ENCODE measurements at regions not wholly inside any gene's neighbourhood (a gene's known extent, or its start where the extent isn't known, plus 50 kb on each side); places are given as distances from the start of the nearest gene placed in this dataset.

- H3K4me3 ChIP-seq (replicated peaks in 1 of 2; ENCODE audit: low read depth in 1 of 2, low read length in 2 of 2), result no peak overlapping the region
- no peak overlapping the region for H3K27ac ChIP-seq (ENCODE audit: low read depth, low read length)
- no peaks in the 10 kb centered on the region for H3K27me3 ChIP-seq (ENCODE audit: insufficient read depth, low read length)
- no peaks in the 10 kb centered on the region for H3K9me2 ChIP-seq (ENCODE audit: insufficient read depth)
- H4K20me1 ChIP-seq (ENCODE audit: insufficient read depth), result no peaks in the 10 kb centered on the region
- ChIA-PET CTCF (no interaction called here), POLR2A (interaction anchor here (1.7 kb wide), 1 partner anchor 1251 kb away, joined by 3 read pairs; no protein-coding TSS in a partner anchor), RAD21 (ENCODE audit: low non-redundant PET in 1 of 2, low total read pairs in 2 of 2, uncharacterized antibody in 2 of 2, unreplicated experiment in 2 of 2) (no interaction called here)
- DNase-seq (ENCODE audit: low read depth, low spot score), result no peak
- BruUV-seq (replicated peaks), result no TSS peak
- intact Hi-C loops (cut with micrococcal nuclease), result loop anchor here (10.0 kb wide), 1 partner anchor 400 kb away; the partner anchor contains the start of gene TMEM161B
- H3K4me1 ChIP-seq (ENCODE audit: control insufficient read depth in 1 of 2, insufficient read depth in 2 of 2, low read length in 2 of 2), result peaks cover 0 to 12% of the 10 kb centered on the region in 2 experiments; a peak in 2 of 4 replicates
- no peak overlapping the region for H3K9ac ChIP-seq (ENCODE audit: low read length)
- ATAC-seq, result no peak
- no peaks in the 10 kb centered on the region for H3K9me3 ChIP-seq (ENCODE audit: control insufficient read depth in 1 of 2, insufficient read depth in 1 of 2, low read depth in 1 of 2, low read length in 2 of 2)
- no peaks in the 10 kb centered on the region for H3K79me2 ChIP-seq (ENCODE audit: insufficient read depth, low read length)
- no peak overlapping the region for H2AFZ ChIP-seq (ENCODE audit: low read depth, low read length, poor library complexity, severe bottlenecking)
- no peak for TF ChIP-seq ELF1 (IDR thresholded peaks at IDR 0.05; ENCODE audit: borderline replicate concordance, low read depth)
- TF ChIP-seq POLR2AphosphoS5 (IDR thresholded peaks at IDR 0.05; ENCODE audit: low read depth, low read length), result no peak
- no peak for TF ChIP-seq ATF3 (IDR thresholded peaks at IDR 0.05)
- TF ChIP-seq SRF (IDR thresholded peaks at IDR 0.05; ENCODE audit: low read depth), result no peak
- TF ChIP-seq ZNF274 (IDR thresholded peaks at IDR 0.05; ENCODE audit: low read depth, low read length), result no peak
- no peak for TF ChIP-seq SIN3A (IDR thresholded peaks at IDR 0.05; ENCODE audit: low read depth)
- TF ChIP-seq MAX (IDR thresholded peaks at IDR 0.05), result no peak
- no peak for TF ChIP-seq EGR1 (IDR thresholded peaks at IDR 0.05; ENCODE audit: low read depth)
- TF ChIP-seq FOSL1 (IDR thresholded peaks at IDR 0.05; ENCODE audit: low read depth), result no peak
- no peaks in the 10 kb centered on the region for H3K36me3 ChIP-seq (ENCODE audit: control insufficient read depth in 1 of 2, insufficient read depth in 2 of 2, low read length in 2 of 2)
- H3K4me2 ChIP-seq (ENCODE audit: low read length), result no peak overlapping the region
These were observed 218.3 kb downstream of the MEF2C start for GRCh38 chr5:88664645-88665044.

GRCh38 chr5:88663793-88664216 is 219.2 kb downstream of the MEF2C start:
- H3K9ac ChIP-seq (ENCODE audit: low read length), result no peak overlapping the region
- H3K9me2 ChIP-seq (ENCODE audit: insufficient read depth), result no peaks in the 10 kb centered on the region
- H4K20me1 ChIP-seq (ENCODE audit: insufficient read depth), result no peaks in the 10 kb centered on the region
- no TSS peak for BruUV-seq (replicated peaks)
- ChIA-PET CTCF (no interaction called here), RAD21 (ENCODE audit: low non-redundant PET in 1 of 2, low total read pairs in 2 of 2, uncharacterized antibody in 2 of 2, unreplicated experiment in 2 of 2) (no interaction called here), POLR2A (interaction anchor here (0.5 kb wide), 1 partner anchor 16 kb away, joined by 3 read pairs; no protein-coding TSS in a partner anchor)
- ATAC-seq, result no peak
- H3K4me2 ChIP-seq (ENCODE audit: low read length), result no peak overlapping the region
- H3K79me2 ChIP-seq (ENCODE audit: insufficient read depth, low read length), result no peaks in the 10 kb centered on the region
- no peaks in the 10 kb centered on the region for H3K36me3 ChIP-seq (ENCODE audit: control insufficient read depth in 1 of 2, insufficient read depth in 2 of 2, low read length in 2 of 2)
- no peak for DNase-seq (ENCODE audit: low read depth, low spot score)
- H3K27me3 ChIP-seq (ENCODE audit: insufficient read depth, low read length), result no peaks in the 10 kb centered on the region
- H3K4me3 ChIP-seq (replicated peaks in 1 of 2; ENCODE audit: low read depth in 1 of 2, low read length in 2 of 2), result no peak overlapping the region
- H3K4me1 ChIP-seq (ENCODE audit: control insufficient read depth in 1 of 2, insufficient read depth in 2 of 2, low read length in 2 of 2), result peaks cover 0 to 12% of the 10 kb centered on the region in 2 experiments; a peak in 2 of 4 replicates
- H3K27ac ChIP-seq (ENCODE audit: low read depth, low read length), result no peak overlapping the region
- no peaks in the 10 kb centered on the region for H3K9me3 ChIP-seq (ENCODE audit: control insufficient read depth in 1 of 2, insufficient read depth in 1 of 2, low read depth in 1 of 2, low read length in 2 of 2)
- H2AFZ ChIP-seq (ENCODE audit: low read depth, low read length, poor library complexity, severe bottlenecking), result no peak overlapping the region
- intact Hi-C loops (cut with micrococcal nuclease), result loop anchor here (10.0 kb wide), 1 partner anchor 399 kb away; the partner anchor contains the start of gene TMEM161B
- TF ChIP-seq CEBPB (IDR thresholded peaks at IDR 0.05; ENCODE audit: low read depth), result no peak
- no peak for TF ChIP-seq FOSL1 (IDR thresholded peaks at IDR 0.05; ENCODE audit: low read depth)
- no peak for TF ChIP-seq TCF7L2 (IDR thresholded peaks at IDR 0.05; ENCODE audit: borderline replicate concordance, extremely low read depth, insufficient read depth, insufficient read length)
- no peak for TF ChIP-seq MAX (IDR thresholded peaks at IDR 0.05)
- TF ChIP-seq ZNF274 (IDR thresholded peaks at IDR 0.05; ENCODE audit: low read depth, low read length), result no peak
- no peak for TF ChIP-seq POLR2A (IDR thresholded peaks at IDR 0.05; ENCODE audit: borderline replicate concordance, extremely low read depth, insufficient read depth, insufficient read length)
- TF ChIP-seq ELF1 (IDR thresholded peaks at IDR 0.05; ENCODE audit: borderline replicate concordance, low read depth), result no peak
- TF ChIP-seq EGR1 (IDR thresholded peaks at IDR 0.05; ENCODE audit: low read depth), result no peak
- TF ChIP-seq YY1 (IDR thresholded peaks at IDR 0.05; ENCODE audit: extremely low read depth, insufficient replicate concordance, low read depth, low read length), result no peak
- no peak for TF ChIP-seq CTCF (IDR thresholded peaks at IDR 0.05 in 2 of 3, conservative IDR thresholded peaks at IDR 0.05 in 1 of 3; ENCODE audit: borderline replicate concordance in 1 of 3, insufficient read depth in 1 of 3, low read depth in 2 of 3, low read length in 2 of 3)
- no peak for TF ChIP-seq POLR2AphosphoS5 (IDR thresholded peaks at IDR 0.05; ENCODE audit: low read depth, low read length)
- no peak for TF ChIP-seq RAD21 (IDR thresholded peaks at IDR 0.05; ENCODE audit: low read depth)
- no peak for TF ChIP-seq SRF (IDR thresholded peaks at IDR 0.05; ENCODE audit: low read depth)
- TF ChIP-seq SIN3A (IDR thresholded peaks at IDR 0.05; ENCODE audit: low read depth), result no peak
- TF ChIP-seq EZH2 (IDR thresholded peaks at IDR 0.05), result no peak
